CD4-positive, alpha-beta T cell treated with Interleukin-4 for 4 hours (primary cell): ENCODE measurements at regions not wholly inside any gene's neighbourhood (a gene's known extent, or its start where the extent isn't known, plus 50 kb on each side); places are given as distances from the start of the nearest gene placed in this dataset.

Source experiments
- DNase-seq: peaks from one replicate; pipeline ENCODE4 v3.0.0-alpha.2; 2020

- DNase-seq, result no peak
These were observed 619.1 kb downstream of the NYAP2 start for GRCh38 chr2:226018641-226019040.

- DNase-seq, result no peak
These were observed 618.0 kb downstream of the NYAP2 start for GRCh38 chr2:226017537-226017936.

GRCh38 chr2:226017107-226017506 is 617.6 kb downstream of the NYAP2 start:
- no peak for DNase-seq

GRCh38 chr2:226011716-226012450 is 612.4 kb downstream of the NYAP2 start:
- DNase-seq, result no peak

GRCh38 chr2:226002438-226002837 is 602.9 kb downstream of the NYAP2 start:
- no peak for DNase-seq

GRCh38 chr2:226001716-226002115 is 602.2 kb downstream of the NYAP2 start:
- DNase-seq, result no peak

GRCh38 chr2:225999692-226000091 is 600.2 kb downstream of the NYAP2 start:
- no peak for DNase-seq

- DNase-seq, result no peak
These were observed 599.1 kb downstream of the NYAP2 start for GRCh38 chr2:225998653-225999052.

GRCh38 chr2:225998116-225998515 is 598.6 kb downstream of the NYAP2 start:
- no peak for DNase-seq

- DNase-seq, result no peak
These were observed 596.9 kb downstream of the NYAP2 start for GRCh38 chr2:225996462-225996828.

GRCh38 chr2:225995796-225996461 is 596.4 kb downstream of the NYAP2 start:
- no peak for DNase-seq

- DNase-seq, result no peak
These were observed 595.4 kb downstream of the NYAP2 start for GRCh38 chr2:225994748-225995405.

GRCh38 chr2:225993430-225993829 is 593.9 kb downstream of the NYAP2 start:
- DNase-seq, result no peak

GRCh38 chr2:225989809-225990208 is 590.3 kb downstream of the NYAP2 start:
- no peak for DNase-seq

- no peak for DNase-seq
These were observed 580.9 kb downstream of the NYAP2 start for GRCh38 chr2:225980372-225980771.

- DNase-seq, result no peak
These were observed 571.9 kb downstream of the NYAP2 start for GRCh38 chr2:225971433-225971832.

GRCh38 chr2:225948903-225949302 is 549.4 kb downstream of the NYAP2 start:
- no peak for DNase-seq

GRCh38 chr2:225938991-225939390 is 539.5 kb downstream of the NYAP2 start:
- DNase-seq, result no peak

GRCh38 chr2:225937625-225938187 is 538.2 kb downstream of the NYAP2 start:
- no peak for DNase-seq

- no peak for DNase-seq
These were observed 533.4 kb downstream of the NYAP2 start for GRCh38 chr2:225932811-225933413.

- no peak for DNase-seq
These were observed 531.2 kb downstream of the NYAP2 start for GRCh38 chr2:225930687-225931086.

- no peak for DNase-seq
These were observed 521.2 kb downstream of the NYAP2 start for GRCh38 chr2:225920621-225921220.

GRCh38 chr2:225916692-225917091 is 517.2 kb downstream of the NYAP2 start:
- DNase-seq, result no peak
